Stimulated activated CD4-positive, alpha-beta T cell treated with anti-CD3 and anti-CD28 coated beads, Interleukin-4, amount 100 ng/mL, for 48 hours (primary cell): ENCODE measurements at regions not wholly inside any gene's neighbourhood (a gene's known extent, or its start where the extent isn't known, plus 50 kb on each side); places are given as distances from the start of the nearest gene placed in this dataset.
"Not testable (repeated sequence)": the region's sequence is repeated elsewhere in the genome, so short reads cannot be mapped to it uniquely, and the experiment has no call there.

ENCODE experiments used
- DNase-seq, 2 donors: peaks; one replicate each; pipeline ENCODE4 v3.0.0-alpha.2; 2020; ENCODE audit warnings: low read depth in 2 of 2

- no peak for DNase-seq
These were observed 102.5 kb upstream of the RAI14 start for GRCh38 chr5:34553581-34553980.

- no peak for DNase-seq
These were observed 101.5 kb upstream of the RAI14 start for GRCh38 chr5:34554641-34555040.

GRCh38 chr5:34555699-34556508, 100.2 kb upstream of the RAI14 start:
- DNase-seq, result no peak

- DNase-seq, result no peak
These were observed 99.7 kb upstream of the RAI14 start for GRCh38 chr5:34556509-34556782.

- DNase-seq, result not testable (repeated sequence)
These were observed 94.5 kb upstream of the RAI14 start for GRCh38 chr5:34561581-34561980.

GRCh38 chr5:34562791-34563190, 93.3 kb upstream of the RAI14 start:
- DNase-seq, result no peak

- no peak for DNase-seq
These were observed 92.9 kb upstream of the RAI14 start for GRCh38 chr5:34563269-34563668.

- no peak for DNase-seq
These were observed 92.0 kb upstream of the RAI14 start for GRCh38 chr5:34563931-34564709.

- DNase-seq, result no peak
These were observed 91.4 kb upstream of the RAI14 start for GRCh38 chr5:34564710-34565235.

GRCh38 chr5:34570143-34570542, 86.0 kb upstream of the RAI14 start:
- no peak for DNase-seq

- DNase-seq, result no peak
These were observed 85.1 kb upstream of the RAI14 start for GRCh38 chr5:34570721-34571676.

GRCh38 chr5:34571677-34572041, 84.5 kb upstream of the RAI14 start:
- DNase-seq, result no peak

- DNase-seq, result no peak
These were observed 81.1 kb upstream of the RAI14 start for GRCh38 chr5:34574936-34575467.

GRCh38 chr5:34576891-34577666, 79.0 kb upstream of the RAI14 start:
- no peak for DNase-seq

- DNase-seq, result no peak
These were observed 77.2 kb upstream of the RAI14 start for GRCh38 chr5:34578962-34579361.

- DNase-seq, result no peak
These were observed 75.1 kb upstream of the RAI14 start for GRCh38 chr5:34580983-34581382.

- no peak for DNase-seq
These were observed 73.8 kb upstream of the RAI14 start for GRCh38 chr5:34582371-34582770.

GRCh38 chr5:34583167-34583566, 73.0 kb upstream of the RAI14 start:
- no peak for DNase-seq

GRCh38 chr5:34584165-34584564, 72.0 kb upstream of the RAI14 start:
- no peak for DNase-seq

- no peak for DNase-seq
These were observed 70.5 kb upstream of the RAI14 start for GRCh38 chr5:34585601-34586104.
